Myocyte (in vitro differentiated cells): ENCODE measurements at regions not wholly inside any gene's neighbourhood (a gene's known extent, or its start where the extent isn't known, plus 50 kb on each side); places are given as distances from the start of the nearest gene placed in this dataset.
"Not testable (repeated sequence)": the region's sequence is repeated elsewhere in the genome, so short reads cannot be mapped to it uniquely, and the experiment has no call there.

Source experiments
- DNase-seq: peaks from one replicate; pipeline ENCODE4 v3.0.0-alpha.2; 2012; ENCODE audit warnings: low read depth

- not testable (repeated sequence) for DNase-seq
Observed at GRCh38 chr9:85878872-85879597, 61.9 kb upstream of the NAA35 start.

GRCh38 chr9:85880507-85880906, 60.4 kb upstream of the NAA35 start:
- not testable (repeated sequence) for DNase-seq

- DNase-seq = peak; percentile 2
Observed at GRCh38 chr9:85884256-85884655, 56.7 kb upstream of the NAA35 start.

- no peak for DNase-seq
Observed at GRCh38 chr9:85890962-85891361, 50.0 kb upstream of the NAA35 start.
